ENCODE measurements at regions not wholly inside any gene's neighbourhood (a gene's known extent, or its start where the extent isn't known, plus 50 kb on each side); places are given as distances from the start of the nearest gene placed in this dataset.
"Not testable (repeated sequence)": the region's sequence is repeated elsewhere in the genome, so short reads cannot be mapped to it uniquely, and the experiment has no call there.

GRCh38 chr10:11667756-11668155 lies 56.3 kb upstream of the USP6NL start:
- no peak for DNase-seq

GRCh38 chr10:11663763-11664555 lies 52.5 kb upstream of the USP6NL start:
- no peak for DNase-seq

DNA sequence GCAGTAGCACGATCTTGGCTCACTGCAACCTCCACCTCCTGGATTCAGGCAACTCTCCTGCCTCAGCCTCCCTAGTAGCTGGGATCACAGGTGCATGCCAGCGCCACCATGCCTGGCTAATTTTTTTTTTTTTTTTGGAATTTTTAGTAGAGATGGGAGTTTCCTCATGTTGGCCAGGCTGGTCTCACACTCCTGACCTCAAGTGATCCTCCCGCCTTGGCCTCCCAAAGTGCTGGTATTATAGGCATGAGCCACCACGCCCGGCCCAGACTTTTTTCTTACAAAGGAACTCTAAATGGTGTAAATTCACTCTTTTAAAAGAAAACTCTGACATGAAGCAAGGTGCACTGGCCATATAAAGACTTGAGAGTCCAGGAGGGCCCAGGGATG lies 51.7 kb upstream of the USP6NL start:
- not testable (repeated sequence) for DNase-seq

- no peak for DNase-seq
Measured at GRCh38 chr10:11661441-11661840, 50.0 kb upstream of the USP6NL start.
